ENCODE measurements at regions not wholly inside any gene's neighbourhood (a gene's known extent, or its start where the extent isn't known, plus 50 kb on each side); places are given as distances from the start of the nearest gene placed in this dataset.
"Not testable (repeated sequence)": the region's sequence is repeated elsewhere in the genome, so short reads cannot be mapped to it uniquely, and the experiment has no call there.

DNA sequence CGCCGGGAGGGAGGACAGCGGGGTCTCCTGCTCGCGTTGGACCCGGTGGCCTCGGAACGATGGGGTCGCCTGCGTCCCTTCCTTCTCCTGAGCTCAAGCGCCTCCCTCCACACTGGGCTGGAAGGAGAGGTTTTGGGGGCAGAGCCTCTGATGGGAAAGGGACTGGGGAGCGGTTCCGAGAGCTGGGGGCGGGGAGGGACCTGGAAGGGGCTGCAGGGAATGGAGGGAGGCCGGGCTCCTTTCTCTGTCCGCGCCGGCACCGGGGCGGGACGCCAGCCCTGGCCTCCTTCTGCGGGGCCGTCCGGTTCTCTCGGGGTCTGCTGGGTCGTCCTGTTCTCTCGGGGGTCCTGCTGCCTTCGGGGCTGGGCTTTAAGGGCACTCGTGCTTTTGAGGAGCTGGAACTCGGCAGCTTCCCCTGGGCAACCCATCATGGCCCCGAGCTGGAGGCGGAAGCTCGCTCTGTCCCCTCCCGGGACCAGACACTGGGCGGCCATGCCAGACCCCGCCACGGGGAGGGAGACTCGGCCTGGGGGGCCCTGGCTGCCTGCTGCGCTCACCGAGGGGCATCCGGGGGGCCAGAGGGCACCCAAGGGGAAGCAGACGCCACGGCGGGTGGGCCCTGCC, 3956.7 kb upstream of the TPTE start:
- not testable (repeated sequence) for H3K4me1 Mint-ChIP-seq; DNase-seq; ATAC-seq (replicated peaks in 1 of 4)

DNA sequence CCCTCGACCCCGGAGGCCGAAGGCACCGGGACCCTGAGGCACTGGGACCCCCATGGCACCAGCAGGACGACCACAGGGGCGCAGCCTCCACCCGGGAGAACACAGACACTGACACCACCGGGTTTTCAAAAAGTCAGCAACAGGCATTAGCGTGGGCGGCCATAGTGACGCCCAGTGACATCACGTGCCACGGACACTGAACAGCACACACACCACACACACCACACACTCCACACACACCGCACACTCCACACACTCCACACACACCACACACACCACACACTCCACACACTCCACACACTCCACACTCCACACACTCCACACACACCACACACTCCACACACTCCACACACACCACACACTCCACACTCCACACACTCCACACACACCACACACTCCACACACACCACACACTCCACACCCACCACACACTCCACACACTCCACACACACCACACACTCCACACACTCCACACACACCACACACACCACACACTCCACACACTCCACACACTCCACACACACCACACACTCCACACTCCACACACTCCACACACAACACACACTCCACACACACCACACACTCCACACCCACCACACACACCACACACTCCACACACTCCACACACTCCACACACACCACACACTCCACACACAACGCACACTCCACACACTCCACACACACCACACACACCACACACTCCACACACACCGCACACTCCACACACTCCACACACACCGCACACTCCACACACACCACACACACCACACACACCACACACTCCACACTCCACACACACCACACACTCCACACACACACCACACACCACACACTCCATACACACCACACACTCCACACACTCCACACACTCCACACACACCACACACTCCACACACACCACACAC, 3955.9 kb upstream of the TPTE start:
- H3K27me3 ChIP-seq (replicated peaks in 1 of 2; ENCODE audit: control insufficient read depth in 2 of 2, extremely low read depth in 1 of 2, insufficient read depth in 2 of 2, low read length in 1 of 2); H3K27ac Mint-ChIP-seq; POLR2A ChIA-PET; H3K4me1 ChIP-seq (ENCODE audit: control insufficient read depth in 1 of 2, extremely low read depth in 1 of 2, insufficient read depth in 2 of 2, low read length in 2 of 2); H3K27ac ChIP-seq (ENCODE audit: low read length); ATAC-seq (replicated peaks in 1 of 4); H3K27me3 Mint-ChIP-seq; H3K9me3 ChIP-seq; H3K9me3 Mint-ChIP-seq; H3K36me3 ChIP-seq (ENCODE audit: control insufficient read depth in 2 of 2, extremely low read depth in 1 of 2, insufficient read depth in 1 of 2, low read length in 1 of 2); H3K4me1 Mint-ChIP-seq; H3K36me3 Mint-ChIP-seq; CTCF ChIA-PET: not testable (repeated sequence)
- DNase-seq, result peak in 16 of 35 experiments; percentile 0 to 30 (median 13)
- H3K4me3 Mint-ChIP-seq, result peak overlapping the region in 1 of 3 donors; percentile 28
- H3K4me3 ChIP-seq (ENCODE audit: control insufficient read depth in 1 of 2, extremely low read depth in 1 of 2, low read length in 1 of 2), result peak overlapping the region in 1 of 2 donors; percentile 19
- WGBS (ENCODE audit: insufficient coverage), result 11% methylated on average over 9 of the region's 17 CpGs

More for the DNA sequence above, 3956.7 kb upstream of the TPTE start:
- H3K36me3 ChIP-seq (ENCODE audit: control insufficient read depth in 2 of 2, extremely low read depth in 1 of 2, insufficient read depth in 1 of 2, low read length in 1 of 2); H3K4me3 Mint-ChIP-seq; CTCF ChIA-PET; POLR2A ChIA-PET; H3K9me3 Mint-ChIP-seq; H3K4me1 ChIP-seq (ENCODE audit: control insufficient read depth in 1 of 2, extremely low read depth in 1 of 2, insufficient read depth in 2 of 2, low read length in 2 of 2); H3K9me3 ChIP-seq; H3K27ac Mint-ChIP-seq; H3K27ac ChIP-seq (ENCODE audit: low read length); H3K36me3 Mint-ChIP-seq; H3K27me3 ChIP-seq (replicated peaks in 1 of 2; ENCODE audit: control insufficient read depth in 2 of 2, extremely low read depth in 1 of 2, insufficient read depth in 2 of 2, low read length in 1 of 2); H3K27me3 Mint-ChIP-seq: not testable (repeated sequence)
- peak overlapping the region in 1 of 2 donors; percentile 19 for H3K4me3 ChIP-seq (ENCODE audit: control insufficient read depth in 1 of 2, extremely low read depth in 1 of 2, low read length in 1 of 2)
- no CpG with 5 or more reads among the region's 44 CpGs for WGBS (ENCODE audit: insufficient coverage)

DNA sequence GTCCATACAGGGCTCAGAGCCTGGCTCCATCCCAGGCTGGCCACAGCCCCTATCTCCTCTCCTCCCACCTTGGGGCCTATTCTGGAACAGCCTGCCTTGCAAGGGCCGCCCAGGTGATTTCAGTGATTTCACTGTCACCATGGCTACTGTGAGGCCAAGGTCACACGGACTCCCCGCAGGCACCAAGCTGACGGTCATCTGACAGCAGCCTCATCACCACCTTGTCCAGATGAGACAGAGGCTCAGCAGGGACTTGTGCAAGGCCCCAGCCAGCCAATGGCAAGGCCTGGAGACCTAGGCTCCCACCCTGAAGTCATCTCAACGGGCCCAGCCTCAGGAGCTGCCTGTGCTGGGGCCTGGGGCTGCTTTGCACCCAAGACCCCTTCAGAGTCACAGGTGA, 3953.8 kb upstream of the TPTE start:
- POLR2A ChIA-PET; H3K4me1 Mint-ChIP-seq; DNase-seq; H3K27ac ChIP-seq (ENCODE audit: low read length); H3K27me3 Mint-ChIP-seq; CTCF ChIA-PET; H3K9me3 Mint-ChIP-seq; ATAC-seq (replicated peaks in 1 of 4); H3K36me3 Mint-ChIP-seq; H3K4me3 ChIP-seq (ENCODE audit: control insufficient read depth in 1 of 2, extremely low read depth in 1 of 2, low read length in 1 of 2); H3K9me3 ChIP-seq; H3K4me1 ChIP-seq (ENCODE audit: control insufficient read depth in 1 of 2, extremely low read depth in 1 of 2, insufficient read depth in 2 of 2, low read length in 2 of 2); H3K27me3 ChIP-seq (replicated peaks in 1 of 2; ENCODE audit: control insufficient read depth in 2 of 2, extremely low read depth in 1 of 2, insufficient read depth in 2 of 2, low read length in 1 of 2); H3K36me3 ChIP-seq (ENCODE audit: control insufficient read depth in 2 of 2, extremely low read depth in 1 of 2, insufficient read depth in 1 of 2, low read length in 1 of 2); H3K4me3 Mint-ChIP-seq; H3K27ac Mint-ChIP-seq: not testable (repeated sequence)
- no CpG with 5 or more reads among the region's 5 CpGs for WGBS (ENCODE audit: insufficient coverage)

DNA sequence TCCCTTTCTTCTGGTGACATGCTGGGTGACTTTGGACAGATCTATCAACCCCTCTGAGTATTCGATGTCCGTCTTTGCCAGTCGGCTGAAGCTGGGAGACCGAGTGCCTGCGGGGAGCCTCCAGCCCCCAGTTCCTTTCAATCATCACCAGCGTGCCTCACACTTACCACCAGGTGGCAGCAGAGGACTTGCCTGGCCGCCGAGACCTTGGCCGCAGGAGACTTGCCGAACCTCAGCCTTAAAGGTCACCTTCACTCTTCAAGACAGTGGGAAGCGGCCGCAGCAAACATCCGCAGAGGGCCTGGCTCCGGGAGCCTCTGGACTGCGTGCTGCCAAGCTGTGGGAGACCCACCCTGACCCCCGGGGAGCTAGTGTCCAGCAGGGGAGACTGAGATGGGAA, 3952.2 kb upstream of the TPTE start:
- WGBS (ENCODE audit: insufficient coverage), result no CpG with 5 or more reads among the region's 16 CpGs
- H3K27me3 ChIP-seq (replicated peaks in 1 of 2; ENCODE audit: control insufficient read depth in 2 of 2, extremely low read depth in 1 of 2, insufficient read depth in 2 of 2, low read length in 1 of 2); H3K4me1 ChIP-seq (ENCODE audit: control insufficient read depth in 1 of 2, extremely low read depth in 1 of 2, insufficient read depth in 2 of 2, low read length in 2 of 2); H3K9me3 ChIP-seq; H3K4me3 ChIP-seq (ENCODE audit: control insufficient read depth in 1 of 2, extremely low read depth in 1 of 2, low read length in 1 of 2); H3K36me3 ChIP-seq (ENCODE audit: control insufficient read depth in 2 of 2, extremely low read depth in 1 of 2, insufficient read depth in 1 of 2, low read length in 1 of 2); H3K27me3 Mint-ChIP-seq; CTCF ChIA-PET; H3K36me3 Mint-ChIP-seq; H3K9me3 Mint-ChIP-seq; POLR2A ChIA-PET; H3K27ac ChIP-seq (ENCODE audit: low read length); H3K4me1 Mint-ChIP-seq; DNase-seq; H3K4me3 Mint-ChIP-seq; H3K27ac Mint-ChIP-seq: not testable (repeated sequence)
- ATAC-seq (replicated peaks in 1 of 4), result peak; percentile 59 to 71 (median 67)

DNA sequence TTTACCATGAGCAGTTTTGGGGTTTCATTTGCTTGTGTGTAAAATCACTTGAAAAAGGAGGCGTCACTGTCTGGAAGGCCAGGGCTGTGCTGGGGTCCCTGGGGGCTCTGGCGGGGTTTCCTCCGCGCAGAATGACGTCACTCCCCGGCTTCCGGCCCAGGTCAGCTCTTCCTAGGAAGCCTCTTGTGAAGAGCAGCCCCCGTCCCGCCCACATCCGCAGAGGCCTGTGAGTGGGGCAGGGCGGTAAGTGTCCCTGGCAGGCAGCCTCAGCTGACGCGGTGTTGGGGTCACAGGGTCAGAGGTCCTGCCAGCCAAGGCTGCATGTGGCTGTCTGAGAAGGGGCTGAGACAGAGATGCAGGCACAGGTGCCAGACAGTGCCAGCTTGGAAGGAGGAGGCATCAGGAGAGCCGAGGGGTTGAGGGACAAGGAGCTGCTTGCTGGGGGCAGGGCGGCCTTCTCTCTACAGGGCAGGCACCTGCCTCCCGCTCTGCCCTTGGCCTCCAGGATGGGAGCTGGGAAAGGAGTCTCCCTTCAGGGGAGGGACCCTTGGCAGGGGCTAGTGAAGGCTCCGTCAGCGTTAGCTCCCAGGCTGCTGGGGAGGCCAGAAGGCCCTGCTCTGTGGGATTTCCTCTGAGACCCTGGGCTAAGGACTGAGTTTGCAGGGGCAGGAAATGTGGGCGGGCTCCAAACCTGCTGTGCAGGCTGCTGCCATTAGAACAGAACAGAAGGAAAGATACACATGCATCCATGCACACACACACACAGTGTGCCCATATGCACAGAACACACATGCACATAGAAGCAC, 3951.6 kb upstream of the TPTE start:
- WGBS (ENCODE audit: insufficient coverage), result no CpG with 5 or more reads among the region's 19 CpGs

DNA sequence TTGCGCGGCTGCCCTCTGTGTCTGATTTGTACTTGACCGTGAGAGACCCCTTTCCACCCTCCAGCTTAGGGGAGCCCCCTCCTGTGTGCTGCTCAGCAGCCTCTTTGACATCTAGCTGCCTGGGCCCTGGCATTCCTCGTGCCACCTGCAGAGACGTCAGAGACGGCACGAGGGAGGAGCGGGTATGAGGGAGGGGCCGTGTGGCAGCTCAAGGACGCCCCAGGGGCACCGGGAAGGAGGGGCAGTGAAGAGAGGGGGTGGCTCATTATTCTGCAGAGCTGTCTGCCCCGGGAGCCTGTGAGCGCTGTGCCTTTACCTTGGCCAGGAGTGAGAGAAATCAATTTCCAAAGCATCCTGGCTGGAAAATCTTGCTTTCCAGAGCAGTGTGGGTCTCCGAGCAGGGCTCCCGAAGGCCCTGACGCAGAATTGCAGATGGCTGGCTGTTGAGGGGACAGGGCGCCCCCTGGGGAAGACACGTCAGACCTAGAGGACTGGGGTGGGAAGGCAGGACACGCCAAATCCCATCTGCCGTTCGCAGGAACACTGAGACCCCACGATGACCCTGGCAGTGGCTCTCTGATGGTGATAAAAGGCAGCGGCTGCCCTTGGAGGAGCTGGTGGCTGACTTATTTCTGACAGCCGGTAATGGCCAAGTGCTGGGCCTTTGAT, 3950.5 kb upstream of the TPTE start:
- POLR2A ChIA-PET, CTCF ChIA-PET: not testable (repeated sequence)

More for the DNA sequence above, 3951.6 kb upstream of the TPTE start:
- H3K27me3 Mint-ChIP-seq; H3K9me3 ChIP-seq; H3K27ac ChIP-seq (ENCODE audit: low read length); H3K4me1 ChIP-seq (ENCODE audit: control insufficient read depth in 1 of 2, extremely low read depth in 1 of 2, insufficient read depth in 2 of 2, low read length in 2 of 2); H3K4me3 Mint-ChIP-seq; DNase-seq; H3K36me3 ChIP-seq (ENCODE audit: control insufficient read depth in 2 of 2, extremely low read depth in 1 of 2, insufficient read depth in 1 of 2, low read length in 1 of 2); H3K36me3 Mint-ChIP-seq; H3K4me3 ChIP-seq (ENCODE audit: control insufficient read depth in 1 of 2, extremely low read depth in 1 of 2, low read length in 1 of 2); H3K9me3 Mint-ChIP-seq; POLR2A ChIA-PET; H3K27me3 ChIP-seq (replicated peaks in 1 of 2; ENCODE audit: control insufficient read depth in 2 of 2, extremely low read depth in 1 of 2, insufficient read depth in 2 of 2, low read length in 1 of 2); H3K4me1 Mint-ChIP-seq; H3K27ac Mint-ChIP-seq; CTCF ChIA-PET: not testable (repeated sequence)
- ATAC-seq (replicated peaks in 1 of 4), result peak; percentile 87 to 89 (median 88)

More for the DNA sequence above, 3950.5 kb upstream of the TPTE start:
- not testable (repeated sequence) for DNase-seq; ATAC-seq (replicated peaks in 1 of 4); H3K4me1 Mint-ChIP-seq; H3K4me1 ChIP-seq (ENCODE audit: control insufficient read depth in 1 of 2, extremely low read depth in 1 of 2, insufficient read depth in 2 of 2, low read length in 2 of 2); H3K9me3 Mint-ChIP-seq; H3K36me3 Mint-ChIP-seq; H3K9me3 ChIP-seq; H3K27me3 Mint-ChIP-seq; H3K27me3 ChIP-seq (replicated peaks in 1 of 2; ENCODE audit: control insufficient read depth in 2 of 2, extremely low read depth in 1 of 2, insufficient read depth in 2 of 2, low read length in 1 of 2); H3K4me3 ChIP-seq (ENCODE audit: control insufficient read depth in 1 of 2, extremely low read depth in 1 of 2, low read length in 1 of 2); H3K27ac Mint-ChIP-seq; H3K36me3 ChIP-seq (ENCODE audit: control insufficient read depth in 2 of 2, extremely low read depth in 1 of 2, insufficient read depth in 1 of 2, low read length in 1 of 2); H3K4me3 Mint-ChIP-seq; H3K27ac ChIP-seq (ENCODE audit: low read length)
- no CpG with 5 or more reads among the region's 24 CpGs for WGBS (ENCODE audit: insufficient coverage)

Data from T-cell (primary cell).